ENCODE measurements at regions not wholly inside any gene's neighbourhood (a gene's known extent, or its start where the extent isn't known, plus 50 kb on each side); places are given as distances from the start of the nearest gene placed in this dataset.

DNA sequence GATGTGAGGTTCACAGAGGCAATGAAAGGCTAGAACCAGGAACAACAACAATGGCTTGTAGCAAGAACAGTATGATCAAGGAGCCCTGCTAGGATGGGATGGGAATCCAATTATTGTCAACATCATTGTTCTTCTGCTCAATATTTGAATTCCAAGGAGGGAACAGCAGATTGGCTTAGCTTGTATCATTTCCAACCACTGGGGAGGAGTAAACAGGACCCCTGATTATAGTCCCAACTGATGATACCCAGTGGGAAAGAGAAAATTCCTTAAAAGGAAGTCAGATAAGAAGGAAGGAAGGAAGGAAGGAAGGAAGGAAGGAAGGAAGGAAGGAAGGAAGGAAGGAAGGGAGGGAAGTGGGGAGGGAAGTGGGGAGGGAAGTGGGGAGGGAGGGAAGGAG is 69.5 kb upstream of the ZC3H12C start:
- Histone ChIP-seq H3K79me2 (ENCODE audit: low read length) (no peaks in the 10 kb centered on the region), H3K27me3 (replicated peaks; ENCODE audit: insufficient read depth, low read length) (no peaks in the 10 kb centered on the region), H2AFZ (ENCODE audit: low read length) (no peak overlapping the region), H3F3A (ENCODE audit: insufficient read depth, low read length) (no peaks in the 10 kb centered on the region), H3K4me3 (ENCODE audit: low read length) (no peak overlapping the region), H3K4me1 (ENCODE audit: low read length) (peaks cover 3% of the 10 kb centered on the region; the same call in 1 of the 2 replicates), H3K36me3 (replicated peaks; ENCODE audit: insufficient read depth, low read length) (no peaks in the 10 kb centered on the region), H3K27ac (ENCODE audit: low read length) (no peak overlapping the region), H3K4me2 (ENCODE audit: low read depth, low read length) (no peak overlapping the region), H3K9me3 (replicated peaks; ENCODE audit: insufficient read depth, low read length) (no peaks in the 10 kb centered on the region), H3K9ac (ENCODE audit: low read length) (no peak overlapping the region), H3K9me2 (replicated peaks; ENCODE audit: insufficient read depth, low read length) (no peaks in the 10 kb centered on the region), H4K20me1 (ENCODE audit: insufficient read depth, low read length) (no peaks in the 10 kb centered on the region)
- TF ChIP-seq, protein P1, sequence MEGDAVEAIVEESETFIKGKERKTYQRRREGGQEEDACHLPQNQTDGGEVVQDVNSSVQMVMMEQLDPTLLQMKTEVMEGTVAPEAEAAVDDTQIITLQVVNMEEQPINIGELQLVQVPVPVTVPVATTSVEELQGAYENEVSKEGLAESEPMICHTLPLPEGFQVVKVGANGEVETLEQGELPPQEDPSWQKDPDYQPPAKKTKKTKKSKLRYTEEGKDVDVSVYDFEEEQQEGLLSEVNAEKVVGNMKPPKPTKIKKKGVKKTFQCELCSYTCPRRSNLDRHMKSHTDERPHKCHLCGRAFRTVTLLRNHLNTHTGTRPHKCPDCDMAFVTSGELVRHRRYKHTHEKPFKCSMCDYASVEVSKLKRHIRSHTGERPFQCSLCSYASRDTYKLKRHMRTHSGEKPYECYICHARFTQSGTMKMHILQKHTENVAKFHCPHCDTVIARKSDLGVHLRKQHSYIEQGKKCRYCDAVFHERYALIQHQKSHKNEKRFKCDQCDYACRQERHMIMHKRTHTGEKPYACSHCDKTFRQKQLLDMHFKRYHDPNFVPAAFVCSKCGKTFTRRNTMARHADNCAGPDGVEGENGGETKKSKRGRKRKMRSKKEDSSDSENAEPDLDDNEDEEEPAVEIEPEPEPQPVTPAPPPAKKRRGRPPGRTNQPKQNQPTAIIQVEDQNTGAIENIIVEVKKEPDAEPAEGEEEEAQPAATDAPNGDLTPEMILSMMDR (IDR thresholded peaks at IDR 0.05; ENCODE audit: low read length): no peak
- TF ChIP-seq EZH2 (optimal IDR thresholded peaks at IDR 0.05; ENCODE audit: low read depth, low read length) (no peak), EZH2phosphoT487 (IDR thresholded peaks at IDR 0.05; ENCODE audit: low read length) (no peak)
- no peak for DNase-seq

DNA sequence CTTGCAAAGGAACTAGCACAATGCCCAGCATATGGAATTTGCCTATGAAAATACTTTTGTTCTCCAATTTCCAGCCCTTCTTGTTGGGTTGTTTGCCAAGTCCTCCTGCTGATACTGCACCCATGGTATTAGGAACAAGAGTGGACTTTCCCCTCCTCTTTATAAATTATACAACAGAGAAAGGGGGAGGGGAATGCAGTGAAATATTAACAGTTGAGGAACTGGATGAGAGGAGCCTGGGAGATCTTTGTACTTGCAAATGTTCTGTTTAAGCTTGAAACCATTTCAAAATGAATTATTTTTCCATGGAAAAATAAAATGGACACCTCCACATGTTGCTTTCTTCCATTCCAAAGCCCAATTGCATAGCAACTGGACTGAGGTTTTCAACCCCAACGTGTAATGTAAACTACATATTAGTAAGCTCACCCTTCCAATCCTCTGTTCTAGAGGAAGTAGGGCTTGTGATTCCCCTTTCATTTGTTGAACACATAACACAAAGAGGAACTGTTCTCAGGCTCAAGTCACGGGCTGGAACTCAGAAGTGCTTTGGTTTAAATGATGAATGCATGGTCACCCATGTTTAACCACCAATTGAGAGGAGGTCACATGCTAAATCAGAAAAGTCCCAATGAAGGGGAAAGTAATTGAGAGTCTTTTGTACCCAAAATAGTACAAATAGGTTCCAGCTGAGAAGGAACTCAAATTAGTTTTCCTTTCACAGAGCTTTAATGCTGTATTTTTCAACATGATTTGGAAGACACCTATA is 66.2 kb upstream of the ZC3H12C start:
- no peaks in the 10 kb centered on the region for H3K9me3 ChIP-seq (replicated peaks; ENCODE audit: insufficient read depth, low read length)
- H3K36me3 ChIP-seq (replicated peaks; ENCODE audit: insufficient read depth, low read length): no peaks in the 10 kb centered on the region
- no peaks in the 10 kb centered on the region for H3K27me3 ChIP-seq (replicated peaks; ENCODE audit: insufficient read depth, low read length)
- no peaks in the 10 kb centered on the region for H4K20me1 ChIP-seq (ENCODE audit: insufficient read depth, low read length)
- no peak overlapping the region for H3K4me3 ChIP-seq (ENCODE audit: low read length)
- H3K27ac ChIP-seq (ENCODE audit: low read length): no peak overlapping the region
- 0 out of 2 replicates have a peak, but pooled peaks cover 3% of the 10 kb centered on the region for H3F3A ChIP-seq (ENCODE audit: insufficient read depth, low read length)
- DNase-seq: no peak
- no peak overlapping the region for H3K9ac ChIP-seq (ENCODE audit: low read length)
- no peak for TF ChIP-seq EZH2phosphoT487 (IDR thresholded peaks at IDR 0.05; ENCODE audit: low read length)
- no peak for TF ChIP-seq EZH2 (optimal IDR thresholded peaks at IDR 0.05; ENCODE audit: low read depth, low read length)
- TF ChIP-seq, protein P1 (IDR thresholded peaks at IDR 0.05; ENCODE audit: low read length): no peak
- H3K79me2 ChIP-seq (ENCODE audit: low read length): no peaks in the 10 kb centered on the region
- no peaks in the 10 kb centered on the region for H3K9me2 ChIP-seq (replicated peaks; ENCODE audit: insufficient read depth, low read length)
- H2AFZ ChIP-seq (ENCODE audit: low read length): no peak overlapping the region
- peaks cover 12% of the 10 kb centered on the region; the same call in 1 of the 2 replicates for H3K4me1 ChIP-seq (ENCODE audit: low read length)
- no peak overlapping the region for H3K4me2 ChIP-seq (ENCODE audit: low read depth, low read length)

DNA sequence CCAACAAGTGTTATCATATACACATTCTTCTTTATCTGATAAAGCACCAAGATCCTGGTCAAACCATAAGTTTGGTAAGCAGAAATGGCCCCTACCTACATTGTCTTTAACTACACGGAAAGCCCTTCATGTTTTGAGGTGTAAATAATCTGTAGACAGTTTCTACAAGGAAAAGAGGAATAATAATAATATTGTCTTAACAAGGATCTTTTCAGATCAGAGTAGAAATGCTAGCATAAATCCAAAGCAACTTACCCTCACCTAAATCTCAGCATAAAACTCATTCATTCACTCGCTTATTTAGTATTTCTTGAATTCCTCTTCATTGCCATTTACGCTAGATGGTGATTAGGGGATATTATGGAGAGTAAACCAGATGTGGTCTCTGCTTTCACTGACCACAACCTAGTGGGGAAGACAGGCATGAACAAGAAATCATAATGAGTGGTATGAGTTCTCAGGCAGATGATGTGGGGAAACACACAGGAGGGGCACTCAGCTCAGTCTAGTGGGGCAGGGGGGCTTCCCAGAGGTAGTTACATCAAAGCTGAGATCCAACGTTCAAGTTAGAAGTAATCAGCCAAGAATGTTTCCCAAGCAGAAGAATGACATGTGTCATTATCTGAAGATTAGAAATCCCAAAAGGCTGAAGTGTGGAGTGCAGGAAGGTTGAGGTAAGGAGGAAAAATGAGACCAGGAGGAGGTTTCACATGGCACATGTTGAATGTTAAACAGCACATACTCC is 65.4 kb upstream of the ZC3H12C start:
- Histone ChIP-seq H3K36me3 (replicated peaks; ENCODE audit: insufficient read depth, low read length) (no peaks in the 10 kb centered on the region), H3F3A (ENCODE audit: insufficient read depth, low read length) (0 out of 2 replicates have a peak, but pooled peaks cover 6% of the 10 kb centered on the region), H3K9ac (ENCODE audit: low read length) (no peak overlapping the region), H3K4me3 (ENCODE audit: low read length) (no peak overlapping the region), H3K4me2 (ENCODE audit: low read depth, low read length) (no peak overlapping the region), H3K4me1 (ENCODE audit: low read length) (peaks cover 16% of the 10 kb centered on the region), H3K9me2 (replicated peaks; ENCODE audit: insufficient read depth, low read length) (no peaks in the 10 kb centered on the region), H3K79me2 (ENCODE audit: low read length) (no peaks in the 10 kb centered on the region), H4K20me1 (ENCODE audit: insufficient read depth, low read length) (no peaks in the 10 kb centered on the region), H2AFZ (ENCODE audit: low read length) (no peak overlapping the region), H3K27ac (ENCODE audit: low read length) (no peak overlapping the region), H3K27me3 (replicated peaks; ENCODE audit: insufficient read depth, low read length) (no peaks in the 10 kb centered on the region), H3K9me3 (replicated peaks; ENCODE audit: insufficient read depth, low read length) (no peaks in the 10 kb centered on the region)
- no peak for DNase-seq
- TF ChIP-seq EZH2 (optimal IDR thresholded peaks at IDR 0.05; ENCODE audit: low read depth, low read length) (no peak), EZH2phosphoT487 (IDR thresholded peaks at IDR 0.05; ENCODE audit: low read length) (no peak)
- TF ChIP-seq, protein P1 (IDR thresholded peaks at IDR 0.05; ENCODE audit: low read length): no peak
